ENCODE measurements at regions not wholly inside any gene's neighbourhood (a gene's known extent, or its start where the extent isn't known, plus 50 kb on each side); places are given as distances from the start of the nearest gene placed in this dataset.

- TF ChIP-seq CTCF (IDR thresholded peaks at IDR 0.05; ENCODE audit: insufficient read depth, low read depth, low read length), result no peak
- TF ChIP-seq EZH2 (IDR thresholded peaks at IDR 0.05; ENCODE audit: insufficient read depth, low read length), result no peak
These were observed 155.8 kb upstream of the ADAMTS5 start for GRCh38 chr21:27122686-27123085.
